GM18873 (cell line): ENCODE measurements at regions not wholly inside any gene's neighbourhood (a gene's known extent, or its start where the extent isn't known, plus 50 kb on each side); places are given as distances from the start of the nearest gene placed in this dataset.
A peak's percentile ranks its signal among the peaks of the same experiment; 100 is the strongest.
"Not testable (repeated sequence)": the region's sequence is repeated elsewhere in the genome, so short reads cannot be mapped to it uniquely, and the experiment has no call there.

ENCODE experiments used
- ATAC-seq: cut with Tn5 transposase; IDR thresholded peaks from one replicate; pipeline ENCODE4 v1.9.1; 2021; ENCODE audit warnings: mild to moderate bottlenecking, moderate library complexity, moderate number of reproducible peaks; ENCODE audit not compliant: unreplicated experiment, low FRiP score

DNA sequence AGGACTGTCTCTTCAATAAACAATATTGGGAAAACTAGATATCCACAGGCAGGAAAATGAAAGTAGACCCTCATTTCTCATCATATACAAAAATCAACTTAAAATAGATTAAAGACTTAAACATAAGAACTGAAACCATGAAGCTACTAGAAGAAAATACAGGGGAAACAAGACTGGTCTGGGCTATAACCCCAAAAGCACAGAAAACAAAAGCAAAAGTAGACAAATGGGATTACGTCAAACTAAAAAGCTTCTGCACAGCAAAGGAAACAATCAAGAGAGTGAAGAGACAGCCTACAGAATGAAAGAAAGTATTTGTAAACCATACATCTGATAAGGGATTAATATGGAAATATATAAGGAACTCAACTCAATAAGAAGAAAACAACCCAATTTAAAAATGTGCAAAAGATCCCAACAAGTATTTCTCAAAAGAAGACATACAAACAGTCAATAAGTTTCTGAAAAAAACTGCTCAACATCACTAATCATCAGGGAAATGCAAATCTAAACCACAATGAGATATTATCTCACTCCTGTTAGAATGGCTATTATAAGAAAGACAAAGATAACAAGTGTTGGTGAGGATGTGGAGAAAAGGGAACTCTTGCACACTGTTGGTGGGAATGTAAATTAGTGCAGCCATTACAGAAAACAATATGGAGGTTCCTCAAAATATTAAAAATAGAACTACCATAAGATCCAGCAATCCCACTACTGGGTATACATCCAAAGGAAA lies 325.3 kb upstream of the RASGEF1B start:
- no peak for ATAC-seq

DNA sequence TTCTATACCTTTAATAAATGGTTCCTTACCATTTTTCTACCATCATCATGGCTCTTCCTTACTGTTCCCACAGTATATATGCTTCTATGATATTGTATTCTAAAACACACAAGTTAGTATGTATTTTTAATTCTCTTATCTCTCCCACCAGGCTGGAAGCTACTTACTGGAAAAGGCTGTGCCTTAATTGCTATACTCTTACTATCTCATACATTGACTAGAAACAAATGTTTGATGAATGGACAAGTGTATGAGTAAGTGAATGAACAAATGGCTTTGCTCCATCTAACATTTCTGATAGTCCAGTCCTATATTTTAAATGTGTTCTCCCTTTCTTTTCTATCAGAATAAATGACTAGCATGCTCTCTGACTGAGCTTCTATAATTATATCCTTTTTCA lies 320.8 kb upstream of the RASGEF1B start:
- ATAC-seq, result no peak

DNA sequence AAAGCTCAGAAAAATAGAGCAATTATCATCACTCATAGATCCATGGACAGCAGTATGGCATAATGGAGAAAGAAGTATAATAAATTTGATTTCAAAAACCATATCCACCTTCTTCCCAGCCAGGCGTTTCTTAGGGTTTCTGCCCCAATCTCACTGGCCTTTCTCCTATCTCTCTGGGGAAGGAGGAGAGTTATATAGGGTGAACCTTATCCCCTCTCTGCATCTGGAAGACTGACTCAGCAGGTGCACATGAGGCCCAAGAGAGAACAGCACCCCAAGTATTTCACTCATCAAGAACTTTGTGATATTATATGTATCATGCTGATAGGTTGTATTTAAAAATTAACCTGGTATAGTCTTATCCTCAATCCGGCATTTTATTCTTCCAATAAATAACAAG lies 318.8 kb upstream of the RASGEF1B start:
- no peak for ATAC-seq

DNA sequence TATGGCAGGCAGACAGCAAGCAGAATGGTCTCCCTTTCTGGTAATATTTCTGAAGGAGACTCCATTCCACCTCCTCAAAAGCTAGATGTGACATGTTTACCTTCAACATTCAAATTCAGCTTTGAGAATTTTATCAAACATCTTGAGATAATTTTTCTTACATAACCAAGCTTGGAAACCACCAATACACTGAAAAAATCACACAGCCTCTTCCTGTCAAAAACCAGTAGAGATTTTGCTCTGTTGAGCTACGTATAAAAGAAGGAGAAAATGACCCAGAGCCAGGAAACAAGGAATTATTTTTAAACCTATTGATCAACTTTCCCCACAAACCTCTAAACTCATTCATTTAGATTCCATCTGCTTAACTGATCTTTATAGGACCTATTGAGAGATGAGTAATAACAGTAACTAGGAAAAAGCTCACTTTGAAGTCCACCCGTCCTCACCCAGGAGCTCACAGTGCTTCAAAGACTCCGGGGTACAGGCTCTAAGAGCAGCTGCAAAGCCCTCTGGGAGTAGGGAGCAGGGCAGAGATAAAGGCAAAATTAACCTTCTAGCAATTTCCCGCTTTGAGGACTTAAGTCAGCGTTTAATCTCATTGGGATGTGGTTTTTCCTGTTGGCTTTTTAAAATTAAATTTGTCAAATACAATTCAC lies 318.2 kb upstream of the RASGEF1B start:
- no peak for ATAC-seq

DNA sequence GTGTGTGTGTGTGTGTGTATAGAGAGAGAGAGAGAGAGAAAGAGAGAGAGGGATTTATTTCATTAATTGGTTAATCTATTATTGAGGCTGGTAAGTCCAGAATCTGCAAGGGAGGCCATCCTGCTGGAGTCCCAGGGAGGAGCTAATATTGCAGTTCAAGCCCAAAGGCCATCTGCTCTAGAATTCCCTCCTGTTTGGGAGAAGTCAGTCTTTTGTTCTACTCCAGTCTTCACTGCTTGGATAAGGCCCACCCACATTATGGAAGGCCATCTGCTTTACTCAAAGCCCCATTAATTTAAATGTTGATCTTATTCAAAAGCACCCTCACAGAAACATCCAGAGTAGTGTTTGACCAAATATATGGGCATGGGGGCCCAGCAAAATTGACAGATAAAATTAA lies 317.5 kb upstream of the RASGEF1B start:
- ATAC-seq, result no peak

DNA sequence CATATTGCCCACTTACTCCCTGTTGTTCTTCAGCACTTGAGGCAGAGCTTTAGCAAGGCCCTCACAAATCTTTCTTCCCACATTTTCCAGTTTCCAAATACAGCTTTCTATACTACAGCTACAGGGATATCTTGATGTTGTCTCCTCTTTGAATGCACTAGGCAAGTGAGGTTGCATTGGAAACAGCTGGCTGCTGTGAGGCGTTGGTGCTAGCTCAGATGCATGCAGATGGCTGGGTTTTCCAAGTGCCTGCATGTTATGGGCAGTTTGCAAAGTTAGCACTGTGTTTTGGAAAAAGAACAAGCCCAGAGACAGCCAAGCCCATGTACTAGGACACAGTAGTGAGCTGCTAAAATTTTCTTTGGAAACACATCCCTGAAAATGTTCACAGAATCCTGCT lies 315.1 kb upstream of the RASGEF1B start:
- no peak for ATAC-seq

DNA sequence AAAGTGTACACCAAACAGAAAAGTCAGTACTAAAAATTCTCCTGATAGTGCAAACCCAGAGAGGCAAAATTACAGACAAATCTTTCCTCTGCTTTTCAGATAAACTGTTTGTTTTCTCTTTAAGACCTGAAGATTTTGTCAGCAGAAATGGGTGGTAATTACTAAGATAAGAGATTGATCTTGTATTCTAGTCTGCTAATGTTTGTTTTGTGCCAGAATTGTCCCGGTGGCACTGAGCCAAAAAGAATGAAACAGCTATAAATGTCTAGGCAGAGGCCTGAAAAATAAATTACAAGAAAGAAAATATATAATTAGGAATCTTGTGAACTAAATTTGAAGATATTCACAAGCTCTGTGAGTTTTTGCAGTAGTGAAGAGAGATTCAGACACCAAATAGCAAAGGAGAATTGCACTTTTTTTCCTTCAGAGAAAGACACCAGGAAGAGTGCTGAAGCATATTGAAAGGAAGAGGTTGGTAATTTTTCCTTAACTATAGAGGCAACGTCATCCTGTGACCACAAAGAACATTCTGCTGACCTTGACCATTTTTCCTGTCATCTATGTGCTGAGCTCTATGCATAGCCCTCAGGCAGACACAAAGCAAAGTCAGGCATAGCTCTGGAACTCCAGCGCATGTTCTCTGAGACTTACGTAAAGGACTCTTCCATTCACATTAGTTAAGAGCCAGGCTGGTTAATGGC lies 314.5 kb upstream of the RASGEF1B start:
- ATAC-seq, result no peak

DNA sequence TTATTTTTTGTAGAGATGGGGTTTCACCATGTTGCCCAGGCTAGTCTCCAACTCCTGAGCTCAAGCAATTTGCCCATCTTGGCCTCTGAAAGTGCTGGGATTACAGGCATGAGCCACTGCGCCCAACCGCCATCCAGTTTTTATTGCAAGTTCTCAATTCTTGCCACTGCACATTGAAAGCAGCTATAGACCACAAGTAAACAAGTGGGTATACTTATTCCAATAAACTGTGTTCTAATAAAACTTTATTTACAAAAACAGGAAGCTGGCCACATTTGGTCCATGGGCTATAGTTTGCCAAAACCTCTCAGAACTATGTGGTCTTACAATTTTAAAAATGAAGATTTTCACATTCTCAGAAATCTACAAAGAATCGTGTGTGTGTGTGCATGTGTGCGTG lies 313.6 kb upstream of the RASGEF1B start:
- no peak for ATAC-seq

DNA sequence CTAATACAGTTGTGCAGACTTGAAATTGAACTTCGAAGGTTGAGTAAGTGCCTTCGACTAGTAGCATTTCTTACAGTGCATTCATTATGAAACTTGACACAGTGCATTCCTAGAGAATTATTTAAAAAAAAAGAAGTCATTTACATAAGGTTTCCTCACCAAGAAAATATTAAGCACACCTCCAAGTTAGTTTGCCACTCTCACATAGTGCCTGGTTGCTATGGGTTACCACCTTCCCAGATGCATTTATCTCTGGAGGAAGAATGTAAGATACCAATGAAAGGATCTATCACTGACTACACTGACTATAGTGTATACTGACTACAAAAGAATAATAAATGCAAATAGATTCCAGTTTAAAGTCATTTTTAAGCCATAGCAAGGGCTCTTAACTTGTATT lies 311.9 kb upstream of the RASGEF1B start:
- no peak for ATAC-seq

DNA sequence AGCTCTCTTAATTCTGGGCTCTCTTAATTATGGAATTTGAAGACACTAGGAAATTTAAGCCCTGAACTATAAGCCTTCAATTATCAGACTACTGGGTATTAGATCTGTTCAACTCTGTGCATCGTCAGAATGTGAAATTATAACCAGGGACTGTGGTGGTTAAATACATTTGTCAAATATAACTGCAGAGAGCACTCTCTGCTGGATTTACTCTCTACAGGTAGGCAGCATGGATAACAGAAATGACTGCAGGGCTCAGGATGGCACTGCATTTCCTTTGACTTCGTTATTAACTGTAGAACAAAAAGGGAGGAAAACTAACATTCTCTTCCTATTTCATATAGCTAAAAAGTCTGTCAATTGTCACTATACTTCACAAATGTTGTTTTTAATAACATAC lies 310.1 kb upstream of the RASGEF1B start:
- no peak for ATAC-seq

DNA sequence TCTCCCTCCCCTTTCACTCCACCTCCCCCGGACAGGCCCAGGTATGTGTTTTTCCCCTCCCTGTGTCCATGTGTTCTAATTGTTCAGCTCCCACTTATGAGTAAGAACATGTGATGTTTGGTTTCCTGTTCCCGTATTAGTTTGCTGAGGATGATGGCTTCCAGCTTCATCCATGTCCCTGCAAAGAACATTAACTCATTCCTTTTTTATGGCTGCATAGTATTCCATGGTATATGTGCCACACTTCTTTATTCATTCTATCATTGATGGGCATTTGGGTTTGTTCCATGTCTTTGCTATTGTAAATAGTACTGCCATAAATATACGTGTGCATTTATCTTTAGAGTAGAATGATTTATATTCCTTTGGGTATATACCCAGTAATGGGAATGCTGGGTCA lies 306.0 kb upstream of the RASGEF1B start:
- ATAC-seq, result not testable (repeated sequence)

DNA sequence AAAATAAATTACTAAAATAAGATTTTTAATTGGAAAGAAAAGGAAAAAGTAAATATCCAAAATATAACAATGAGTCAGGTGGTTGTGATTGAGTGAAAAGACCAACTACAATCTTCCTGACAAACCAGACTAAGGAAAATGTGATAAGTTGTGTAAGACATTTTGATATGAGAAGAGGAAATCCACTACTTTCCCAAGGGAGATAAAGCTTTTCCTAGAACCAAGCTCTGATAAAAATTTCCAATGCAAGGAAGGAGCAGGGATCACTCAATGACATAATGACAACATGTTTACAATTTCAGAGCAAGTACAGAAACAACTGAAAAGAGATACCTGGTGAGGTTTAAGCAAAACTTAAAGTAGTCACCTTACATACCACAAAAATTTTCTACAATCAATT lies 305.1 kb upstream of the RASGEF1B start:
- ATAC-seq, result no peak

DNA sequence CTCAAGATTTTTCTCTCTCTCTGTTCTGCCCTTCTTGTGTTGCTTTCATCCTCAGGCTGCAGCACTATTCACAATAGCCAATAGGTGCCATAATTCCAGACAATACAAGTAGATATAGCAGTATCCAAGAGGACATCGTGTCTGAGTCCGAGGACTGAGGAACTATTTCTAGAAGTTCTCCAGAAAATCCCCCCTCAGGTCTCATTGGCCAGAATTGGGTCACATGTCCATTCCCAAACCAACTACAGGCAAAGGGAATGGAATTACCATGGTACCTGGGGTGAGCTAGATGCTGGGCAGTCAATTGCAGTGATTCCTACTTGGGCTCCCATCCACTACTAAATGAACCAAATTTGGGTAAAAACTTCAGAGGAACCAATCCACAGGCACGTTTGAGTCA lies 301.9 kb upstream of the RASGEF1B start:
- no peak for ATAC-seq

DNA sequence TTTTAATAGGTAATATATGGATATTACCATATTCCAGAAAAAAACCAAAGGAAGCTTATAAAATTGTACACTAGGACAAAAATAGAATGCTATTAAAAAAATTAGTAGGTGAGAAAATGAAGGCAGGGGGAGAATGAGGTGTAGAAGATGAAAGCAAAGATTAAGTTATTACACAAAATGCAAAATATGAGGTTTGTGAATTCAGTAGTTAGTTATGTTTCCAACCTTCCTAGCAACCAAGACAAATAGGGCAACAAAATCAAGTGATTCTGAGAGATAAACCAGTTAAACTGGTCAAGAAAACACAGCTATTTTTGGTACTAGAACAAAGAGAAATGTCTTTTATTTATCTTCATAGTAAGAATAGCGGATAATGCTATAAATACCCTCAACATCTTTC lies 300.0 kb upstream of the RASGEF1B start:
- ATAC-seq, result no peak

DNA sequence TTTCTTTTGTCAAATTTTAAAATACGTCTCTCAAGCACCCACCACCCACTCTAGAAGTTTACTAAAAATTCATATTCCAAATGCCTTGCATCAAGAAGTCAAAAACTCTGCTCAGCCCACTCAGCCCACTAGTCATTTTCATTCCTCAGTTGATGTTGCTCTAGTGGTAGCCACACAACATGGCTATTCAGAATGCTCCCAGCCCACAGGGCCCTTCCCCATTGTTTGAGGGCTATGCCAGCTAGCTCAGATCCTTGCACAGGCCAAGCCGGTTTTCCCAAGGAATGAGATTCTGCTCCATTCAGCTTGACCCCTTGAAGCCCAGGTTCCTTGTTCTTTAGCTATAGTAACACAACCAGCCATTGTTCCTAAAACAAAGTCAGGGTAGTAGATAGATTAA lies 297.5 kb upstream of the RASGEF1B start:
- no peak for ATAC-seq

DNA sequence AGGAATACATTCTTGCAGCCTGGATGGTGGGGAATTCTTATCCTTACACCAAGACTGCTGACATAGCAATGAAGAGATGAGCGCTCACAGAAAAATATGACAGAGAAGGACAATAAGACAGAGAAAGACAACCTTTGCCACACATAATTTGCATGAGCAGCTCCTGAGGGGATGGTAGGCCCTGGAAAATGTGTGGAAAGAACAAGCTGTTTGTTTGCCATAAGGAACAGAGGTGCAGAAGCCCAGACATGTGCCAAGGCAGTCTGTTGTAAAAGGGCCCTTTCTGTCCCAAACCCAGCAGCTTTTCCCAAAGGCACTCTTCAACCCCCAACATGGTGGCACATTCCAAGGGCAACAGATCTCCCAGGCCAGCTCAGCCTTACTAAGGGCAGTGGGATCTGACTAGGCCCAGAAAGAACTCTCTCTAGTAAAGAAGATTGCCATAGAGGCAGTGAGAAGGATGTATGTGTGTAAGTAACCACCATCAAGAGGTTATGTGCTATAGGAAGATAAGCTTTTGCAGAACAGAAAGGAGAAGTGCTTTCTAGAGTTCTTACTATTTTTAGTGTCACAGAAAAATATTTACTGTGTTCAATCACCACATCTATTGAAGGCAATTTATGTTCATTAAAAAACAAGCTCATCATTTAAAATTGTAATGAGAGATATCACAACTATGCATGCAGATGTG lies 287.0 kb upstream of the RASGEF1B start:
- ATAC-seq, result no peak

DNA sequence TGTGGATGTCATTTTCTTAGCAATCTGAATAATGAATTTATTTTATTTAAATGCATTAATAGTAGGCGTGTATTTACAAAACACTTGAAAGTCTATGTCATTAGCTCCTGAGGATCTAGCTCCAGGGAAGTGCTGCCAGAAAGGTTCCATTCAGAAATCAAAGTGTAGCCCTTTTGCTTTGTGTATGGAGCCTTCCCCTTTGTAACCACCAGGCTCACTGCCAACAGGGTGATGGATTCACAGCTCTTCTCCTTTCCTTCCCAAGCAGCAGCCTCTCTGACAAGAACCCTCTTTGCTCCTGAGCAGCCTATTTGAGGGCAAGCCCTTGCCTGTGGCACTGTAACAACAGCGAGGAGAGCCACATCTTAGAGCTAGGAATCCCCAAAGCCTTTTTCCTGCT lies 286.0 kb upstream of the RASGEF1B start:
- no peak for ATAC-seq

DNA sequence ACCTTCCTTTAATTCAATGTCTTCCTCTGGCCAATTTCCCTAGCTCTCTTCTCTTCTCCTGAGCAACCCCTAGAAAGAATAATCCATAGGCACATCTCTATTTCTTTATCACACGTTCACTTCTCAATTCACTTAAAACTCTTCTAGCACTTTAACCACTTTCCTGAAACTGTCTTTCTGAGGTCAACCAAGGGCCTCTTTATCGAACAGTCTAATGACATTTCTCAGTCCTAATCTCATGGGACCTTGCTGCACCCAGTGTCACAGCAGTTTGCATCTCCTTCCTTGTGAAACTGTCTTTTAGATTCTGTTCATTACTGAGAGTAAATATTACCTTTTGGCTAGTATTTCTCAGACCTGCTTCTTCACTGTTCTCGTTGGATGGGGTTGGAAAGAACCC lies 285.3 kb upstream of the RASGEF1B start:
- ATAC-seq, result peak; percentile 81

DNA sequence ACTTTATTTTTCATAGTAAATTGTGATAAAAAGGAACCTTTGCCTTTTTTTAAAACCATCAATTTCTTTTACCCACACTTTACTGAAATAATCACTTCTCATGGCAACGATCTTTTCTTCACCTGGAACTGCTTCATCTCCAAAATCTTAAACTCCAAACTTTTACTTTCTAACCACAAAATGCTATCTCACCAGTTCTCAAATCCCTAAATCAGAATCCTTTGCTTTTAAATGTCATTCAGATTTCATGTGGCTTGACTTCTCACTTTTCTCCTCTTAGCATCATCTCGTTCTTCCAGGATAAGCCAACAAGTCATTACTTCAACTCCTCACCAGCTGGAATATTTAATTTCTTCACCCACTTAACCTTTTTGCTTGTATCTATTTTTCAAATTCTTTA lies 284.3 kb upstream of the RASGEF1B start:
- no peak for ATAC-seq

DNA sequence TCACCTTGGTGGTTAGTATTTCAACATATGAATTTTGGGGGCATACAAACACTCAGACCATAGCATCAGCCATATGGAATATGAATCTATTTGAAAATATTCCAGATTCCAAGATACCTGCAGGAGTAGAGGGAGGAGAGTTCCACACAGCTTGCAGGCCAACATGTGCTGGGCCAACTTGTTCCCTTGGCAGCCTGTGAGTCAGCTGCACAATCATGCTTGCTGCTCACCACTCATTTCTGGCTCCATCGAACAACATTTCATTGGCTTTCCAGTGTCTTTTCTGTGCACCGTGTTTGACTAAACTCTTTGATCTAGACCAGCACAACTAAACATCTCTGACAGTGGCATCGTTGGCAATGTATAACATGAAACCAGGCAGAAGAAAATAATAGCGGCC lies 282.5 kb upstream of the RASGEF1B start:
- no peak for ATAC-seq
